ENCODE measurements at regions not wholly inside any gene's neighbourhood (a gene's known extent, or its start where the extent isn't known, plus 50 kb on each side); places are given as distances from the start of the nearest gene placed in this dataset.

GRCh38 chr7:10618953-10619352 lies 354.7 kb upstream of the PHF14 start:
- WGBS, 2 donors (ENCODE audit: low coverage in 1 of 2): 52 to 53% methylated on average over 3 of the region's 3 CpGs
- Histone ChIP-seq H3K27ac (no peak overlapping the region), H3K9me3 (no peaks in the 10 kb centered on the region), H3K36me3 (no peaks in the 10 kb centered on the region), H3K4me3 (no peak overlapping the region), H3K4me1 (no peaks in the 10 kb centered on the region), H3K27me3 (no peaks in the 10 kb centered on the region)
- no peak for ATAC-seq
- no peak for TF ChIP-seq POLR2A (IDR thresholded peaks at IDR 0.05)
- TF ChIP-seq, protein P1, sequence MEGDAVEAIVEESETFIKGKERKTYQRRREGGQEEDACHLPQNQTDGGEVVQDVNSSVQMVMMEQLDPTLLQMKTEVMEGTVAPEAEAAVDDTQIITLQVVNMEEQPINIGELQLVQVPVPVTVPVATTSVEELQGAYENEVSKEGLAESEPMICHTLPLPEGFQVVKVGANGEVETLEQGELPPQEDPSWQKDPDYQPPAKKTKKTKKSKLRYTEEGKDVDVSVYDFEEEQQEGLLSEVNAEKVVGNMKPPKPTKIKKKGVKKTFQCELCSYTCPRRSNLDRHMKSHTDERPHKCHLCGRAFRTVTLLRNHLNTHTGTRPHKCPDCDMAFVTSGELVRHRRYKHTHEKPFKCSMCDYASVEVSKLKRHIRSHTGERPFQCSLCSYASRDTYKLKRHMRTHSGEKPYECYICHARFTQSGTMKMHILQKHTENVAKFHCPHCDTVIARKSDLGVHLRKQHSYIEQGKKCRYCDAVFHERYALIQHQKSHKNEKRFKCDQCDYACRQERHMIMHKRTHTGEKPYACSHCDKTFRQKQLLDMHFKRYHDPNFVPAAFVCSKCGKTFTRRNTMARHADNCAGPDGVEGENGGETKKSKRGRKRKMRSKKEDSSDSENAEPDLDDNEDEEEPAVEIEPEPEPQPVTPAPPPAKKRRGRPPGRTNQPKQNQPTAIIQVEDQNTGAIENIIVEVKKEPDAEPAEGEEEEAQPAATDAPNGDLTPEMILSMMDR (IDR thresholded peaks at IDR 0.05): no peak
- TF ChIP-seq EP300 (IDR thresholded peaks at IDR 0.05): no peak
- TF ChIP-seq POLR2AphosphoS5 (IDR thresholded peaks at IDR 0.05): no peak

DNA sequence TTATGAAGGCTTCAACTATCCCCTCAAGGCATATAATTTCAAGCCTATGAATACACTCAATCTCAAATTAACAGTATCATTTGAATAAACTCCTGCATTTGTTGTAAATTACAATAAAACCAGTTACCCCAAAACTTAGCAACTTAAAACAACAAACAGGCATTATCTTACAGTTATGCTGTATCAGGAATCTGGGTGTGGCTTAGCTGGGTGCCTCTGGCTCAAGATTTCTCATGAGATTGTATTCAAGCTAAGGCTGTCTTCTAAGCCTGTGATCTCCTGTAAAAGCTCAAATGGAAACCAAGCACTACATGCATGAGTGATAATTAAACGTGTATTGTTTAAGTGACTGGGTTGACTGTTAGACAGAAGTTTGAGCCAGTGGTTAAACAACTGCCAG lies 341.0 kb upstream of the PHF14 start:
- no peak for ATAC-seq
- TF ChIP-seq POLR2AphosphoS5 (IDR thresholded peaks at IDR 0.05) (no peak), POLR2A (IDR thresholded peaks at IDR 0.05) (no peak), EP300 (IDR thresholded peaks at IDR 0.05) (no peak)
- TF ChIP-seq, protein P1 (IDR thresholded peaks at IDR 0.05): no peak
- H3K9me3 ChIP-seq: peaks cover 0 to 8% (median 0%) of the 10 kb centered on the region in 3 donors
- H3K4me3 ChIP-seq: no peak overlapping the region
- no peaks in the 10 kb centered on the region for H3K36me3 ChIP-seq
- H3K27ac ChIP-seq: no peak overlapping the region
- no peaks in the 10 kb centered on the region for H3K4me1 ChIP-seq
- WGBS, 2 donors (ENCODE audit: low coverage in 1 of 2): 22 to 29% methylated on average over 1 of the region's 1 CpG
- no peaks in the 10 kb centered on the region for H3K27me3 ChIP-seq

GRCh38 chr7:10634239-10634638 lies 339.4 kb upstream of the PHF14 start:
- no peak overlapping the region for H3K27ac ChIP-seq
- H3K27me3 ChIP-seq: no peaks in the 10 kb centered on the region
- no peak overlapping the region for H3K4me3 ChIP-seq
- no peaks in the 10 kb centered on the region for H3K36me3 ChIP-seq
- 6 to 13% methylated on average over 2 of the region's 2 CpGs for WGBS, 2 donors (ENCODE audit: low coverage in 1 of 2)
- TF ChIP-seq, protein P1 (IDR thresholded peaks at IDR 0.05): no peak
- no peak for TF ChIP-seq POLR2A (IDR thresholded peaks at IDR 0.05)
- TF ChIP-seq EP300 (IDR thresholded peaks at IDR 0.05): no peak
- TF ChIP-seq POLR2AphosphoS5 (IDR thresholded peaks at IDR 0.05): no peak
- peaks cover 0 to 8% (median 0%) of the 10 kb centered on the region in 3 donors for H3K9me3 ChIP-seq
- H3K4me1 ChIP-seq: no peaks in the 10 kb centered on the region
- no peak for ATAC-seq

GRCh38 chr7:10637991-10638390 lies 335.7 kb upstream of the PHF14 start:
- WGBS, 2 donors (ENCODE audit: low coverage in 1 of 2): 36 to 83% methylated on average over 3 of the region's 3 CpGs
- no peaks in the 10 kb centered on the region for H3K36me3 ChIP-seq
- no peaks in the 10 kb centered on the region for H3K9me3 ChIP-seq
- no peaks in the 10 kb centered on the region for H3K4me1 ChIP-seq
- H3K27ac ChIP-seq: no peak overlapping the region
- H3K27me3 ChIP-seq: no peaks in the 10 kb centered on the region
- H3K4me3 ChIP-seq: no peak overlapping the region
- ATAC-seq: no peak
- no peak for TF ChIP-seq POLR2AphosphoS5 (IDR thresholded peaks at IDR 0.05)
- TF ChIP-seq, protein P1 (IDR thresholded peaks at IDR 0.05): no peak

DNA sequence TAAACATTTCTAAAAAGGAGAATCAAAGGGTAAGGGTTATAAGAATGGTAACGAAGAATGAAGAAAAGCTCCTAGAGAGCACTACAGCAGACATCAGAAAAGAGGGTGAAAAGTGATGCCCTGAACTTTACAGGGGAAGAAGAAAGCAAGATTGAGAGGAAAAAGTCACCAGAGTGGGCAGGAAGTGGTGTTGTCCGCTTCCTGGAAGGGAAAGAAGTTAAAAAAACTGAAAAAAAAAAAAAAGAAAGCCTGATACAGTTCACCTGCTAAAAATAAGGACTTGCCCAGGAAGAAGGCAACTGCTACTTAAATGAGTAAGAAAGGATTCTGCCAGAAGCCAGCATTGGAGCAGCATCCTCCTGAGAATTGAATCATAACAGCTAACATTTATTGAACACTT lies 330.1 kb upstream of the PHF14 start:
- 62 to 73% methylated on average over 2 of the region's 2 CpGs for WGBS, 2 donors (ENCODE audit: low coverage in 1 of 2)

More for the DNA sequence above, 330.1 kb upstream of the PHF14 start:
- Histone ChIP-seq H3K4me3 (no peak overlapping the region), H3K36me3 (no peaks in the 10 kb centered on the region), H3K27me3 (no peaks in the 10 kb centered on the region), H3K4me1 (no peaks in the 10 kb centered on the region), H3K27ac (no peak overlapping the region), H3K9me3 (no peaks in the 10 kb centered on the region)
- TF ChIP-seq EP300 (IDR thresholded peaks at IDR 0.05) (no peak), POLR2AphosphoS5 (IDR thresholded peaks at IDR 0.05) (no peak), POLR2A (IDR thresholded peaks at IDR 0.05) (no peak)
- TF ChIP-seq, protein P1 (IDR thresholded peaks at IDR 0.05): no peak
- no peak for ATAC-seq
